SJCRH30 (cell line): ENCODE measurements at regions not wholly inside any gene's neighbourhood (a gene's known extent, or its start where the extent isn't known, plus 50 kb on each side); places are given as distances from the start of the nearest gene placed in this dataset.
A peak's percentile ranks its signal among the peaks of the same experiment; 100 is the strongest.

Experiments used
- DNase-seq, 2 experiments: peaks; one replicate each; pipeline ENCODE4 v3.0.0-alpha.2; 2015 to 2020
- H3K27ac ChIP-seq: fragments of 250-450 bp; sonication (Bioruptor Pico); 2 replicates; pipeline ENCODE4 v1.5.1; 2020; ENCODE audit warnings: mild to moderate bottlenecking, moderate library complexity
- H3K27me3 ChIP-seq: fragments of 250-450 bp; sonication (Bioruptor Pico); 2 replicates; pipeline ENCODE4 v1.5.1; 2020; ENCODE audit warnings: mild to moderate bottlenecking, moderate library complexity
- H3K36me3 ChIP-seq: fragments of 250-450 bp; sonication (Bioruptor Pico); 2 replicates; pipeline ENCODE4 v1.5.1; 2020; ENCODE audit warnings: mild to moderate bottlenecking, moderate library complexity
- H3K4me1 ChIP-seq: fragments of 250-450 bp; sonication (Bioruptor Pico); 2 replicates; pipeline ENCODE4 v1.5.1; 2020; ENCODE audit warnings: mild to moderate bottlenecking, moderate library complexity
- H3K4me3 ChIP-seq: fragments of 250-450 bp; sonication (Bioruptor Pico); 2 replicates; pipeline ENCODE4 v1.5.1; 2020; ENCODE audit warnings: mild to moderate bottlenecking, moderate library complexity
- H3K9me3 ChIP-seq: fragments of 250-450 bp; sonication (Bioruptor Pico); replicated peaks from 2 replicates; pipeline ENCODE4 v1.5.1; 2020; ENCODE audit warnings: mild to moderate bottlenecking, moderate library complexity

GRCh38 chr13:65026505-65026904, 2203.6 kb downstream of the PCDH9 start:
- no peaks in the 10 kb centered on the region for H3K36me3 ChIP-seq

GRCh38 chr13:65011378-65011777, 2218.8 kb downstream of the PCDH9 start:
- no peaks in the 10 kb centered on the region for H3K9me3 ChIP-seq
- no peak for DNase-seq
- no peak overlapping the region for H3K27ac ChIP-seq
- no peaks in the 10 kb centered on the region for H3K27me3 ChIP-seq
- H3K4me3 ChIP-seq: no peak overlapping the region
- H3K36me3 ChIP-seq: no peaks in the 10 kb centered on the region
- no peaks in the 10 kb centered on the region for H3K4me1 ChIP-seq

More at GRCh38 chr13:65026505-65026904, 2203.6 kb downstream of the PCDH9 start:
- no peaks in the 10 kb centered on the region for H3K27me3 ChIP-seq
- no peak overlapping the region for H3K4me3 ChIP-seq
- no peak for DNase-seq
- no peaks in the 10 kb centered on the region for H3K9me3 ChIP-seq
- H3K4me1 ChIP-seq: peaks cover 7% of the 10 kb centered on the region; the same call in 1 of the 2 replicates
- no peak overlapping the region for H3K27ac ChIP-seq

- H3K27ac ChIP-seq: no peak overlapping the region
- no peaks in the 10 kb centered on the region for H3K27me3 ChIP-seq
- no peak overlapping the region for H3K4me3 ChIP-seq
- H3K9me3 ChIP-seq: 0 out of 2 replicates have a peak, but pooled peaks cover 3% of the 10 kb centered on the region
- H3K4me1 ChIP-seq: no peaks in the 10 kb centered on the region; the same call in 1 of the 2 replicates
- H3K36me3 ChIP-seq: no peaks in the 10 kb centered on the region
- DNase-seq: no peak
Observed at GRCh38 chr13:64997438-64997837, 2232.7 kb downstream of the PCDH9 start.

GRCh38 chr13:64993514-64994164, 2236.5 kb downstream of the PCDH9 start:
- H3K4me1 ChIP-seq: no peaks in the 10 kb centered on the region; the same call in 1 of the 2 replicates
- H3K36me3 ChIP-seq: no peaks in the 10 kb centered on the region
- no peaks in the 10 kb centered on the region for H3K27me3 ChIP-seq
- no peak overlapping the region for H3K27ac ChIP-seq
- H3K9me3 ChIP-seq: no peaks in the 10 kb centered on the region
- DNase-seq: no peak
- no peak overlapping the region for H3K4me3 ChIP-seq

- Histone ChIP-seq H3K36me3 (no peaks in the 10 kb centered on the region), H3K27me3 (no peaks in the 10 kb centered on the region), H3K9me3 (no peaks in the 10 kb centered on the region), H3K4me1 (no peaks in the 10 kb centered on the region; the same call in 1 of the 2 replicates), H3K4me3 (no peak overlapping the region), H3K27ac (no peak overlapping the region; the same call in 1 of the 2 replicates)
- peak; percentile 3 to 16 for DNase-seq
Observed at GRCh38 chr13:64992314-64992713, 2237.8 kb downstream of the PCDH9 start.

GRCh38 chr13:64985075-64985474, 2245.1 kb downstream of the PCDH9 start:
- H3K27me3 ChIP-seq: no peaks in the 10 kb centered on the region
- H3K4me3 ChIP-seq: no peak overlapping the region
- H3K9me3 ChIP-seq: no peaks in the 10 kb centered on the region
- no peak overlapping the region for H3K27ac ChIP-seq
- no peaks in the 10 kb centered on the region for H3K4me1 ChIP-seq
- H3K36me3 ChIP-seq: no peaks in the 10 kb centered on the region
- DNase-seq: no peak

GRCh38 chr13:64962404-64962803, 2267.7 kb downstream of the PCDH9 start:
- no peaks in the 10 kb centered on the region for H3K4me1 ChIP-seq
- H3K9me3 ChIP-seq: no peaks in the 10 kb centered on the region; the same call in 1 of the 2 replicates
- H3K36me3 ChIP-seq: no peaks in the 10 kb centered on the region
- H3K4me3 ChIP-seq: no peak overlapping the region
- no peak overlapping the region for H3K27ac ChIP-seq
- DNase-seq: no peak
- no peaks in the 10 kb centered on the region for H3K27me3 ChIP-seq

- Histone ChIP-seq H3K4me1 (no peaks in the 10 kb centered on the region), H3K36me3 (no peaks in the 10 kb centered on the region), H3K27ac (no peak overlapping the region), H3K4me3 (no peak overlapping the region), H3K9me3 (no peaks in the 10 kb centered on the region), H3K27me3 (no peaks in the 10 kb centered on the region)
- DNase-seq: no peak
Observed at GRCh38 chr13:64959276-64959675, 2270.9 kb downstream of the PCDH9 start.

GRCh38 chr13:64958106-64958505, 2272.0 kb downstream of the PCDH9 start:
- H3K4me3 ChIP-seq: no peak overlapping the region
- H3K27ac ChIP-seq: no peak overlapping the region
- no peaks in the 10 kb centered on the region for H3K27me3 ChIP-seq
- no peaks in the 10 kb centered on the region for H3K9me3 ChIP-seq
- DNase-seq: no peak
- H3K4me1 ChIP-seq: no peaks in the 10 kb centered on the region
- H3K36me3 ChIP-seq: no peaks in the 10 kb centered on the region

GRCh38 chr13:64938660-64939059, 2291.5 kb downstream of the PCDH9 start:
- H3K4me1 ChIP-seq: peaks cover 19% of the 10 kb centered on the region
- DNase-seq: no peak

GRCh38 chr13:64937302-64937701, 2292.8 kb downstream of the PCDH9 start:
- Histone ChIP-seq H3K27ac (peak overlapping the region; percentile 20), H3K4me1 (peaks cover 19% of the 10 kb centered on the region), H3K9me3 (no peaks in the 10 kb centered on the region), H3K4me3 (no peak overlapping the region), H3K27me3 (no peaks in the 10 kb centered on the region), H3K36me3 (no peaks in the 10 kb centered on the region)
- DNase-seq: no peak

More at GRCh38 chr13:64938660-64939059, 2291.5 kb downstream of the PCDH9 start:
- no peaks in the 10 kb centered on the region for H3K27me3 ChIP-seq
- no peak overlapping the region for H3K27ac ChIP-seq
- H3K9me3 ChIP-seq: no peaks in the 10 kb centered on the region
- no peak overlapping the region for H3K4me3 ChIP-seq
- no peaks in the 10 kb centered on the region for H3K36me3 ChIP-seq

- peak overlapping the region; percentile 20 for H3K27ac ChIP-seq
- no peaks in the 10 kb centered on the region for H3K27me3 ChIP-seq
- H3K36me3 ChIP-seq: no peaks in the 10 kb centered on the region
- H3K4me3 ChIP-seq: no peak overlapping the region
- peak in 1 of 2 experiments; percentile 23 for DNase-seq
- H3K4me1 ChIP-seq: peaks cover 19% of the 10 kb centered on the region
- H3K9me3 ChIP-seq: no peaks in the 10 kb centered on the region
Observed at GRCh38 chr13:64936879-64937278, 2293.3 kb downstream of the PCDH9 start.

- H3K27ac ChIP-seq: no peak overlapping the region
- no peak overlapping the region for H3K4me3 ChIP-seq
- H3K27me3 ChIP-seq: no peaks in the 10 kb centered on the region
- peaks cover 19% of the 10 kb centered on the region for H3K4me1 ChIP-seq
- no peaks in the 10 kb centered on the region for H3K36me3 ChIP-seq
- DNase-seq: no peak
- H3K9me3 ChIP-seq: no peaks in the 10 kb centered on the region
Observed at GRCh38 chr13:64935441-64935840, 2294.7 kb downstream of the PCDH9 start.

GRCh38 chr13:64934569-64935362, 2295.4 kb downstream of the PCDH9 start:
- Histone ChIP-seq H3K36me3 (no peaks in the 10 kb centered on the region), H3K4me1 (peaks cover 19% of the 10 kb centered on the region), H3K27me3 (no peaks in the 10 kb centered on the region), H3K4me3 (no peak overlapping the region), H3K9me3 (no peaks in the 10 kb centered on the region), H3K27ac (no peak overlapping the region)
- no peak for DNase-seq

GRCh38 chr13:64930636-64931035, 2299.5 kb downstream of the PCDH9 start:
- no peak overlapping the region for H3K27ac ChIP-seq
- no peaks in the 10 kb centered on the region for H3K9me3 ChIP-seq
- no peaks in the 10 kb centered on the region for H3K36me3 ChIP-seq
- H3K4me1 ChIP-seq: no peaks in the 10 kb centered on the region
- H3K4me3 ChIP-seq: no peak overlapping the region
- H3K27me3 ChIP-seq: no peaks in the 10 kb centered on the region
- no peak for DNase-seq
